Posterior cingulate gyrus (tissue), 11 donors: ENCODE measurements at regions not wholly inside any gene's neighbourhood (a gene's known extent, or its start where the extent isn't known, plus 50 kb on each side); places are given as distances from the start of the nearest gene placed in this dataset.
A peak's percentile ranks its signal among the peaks of the same experiment; 100 is the strongest.
"Not testable (repeated sequence)": the region's sequence is repeated elsewhere in the genome, so short reads cannot be mapped to it uniquely, and the experiment has no call there.

Source experiments
- DNase-seq, 10 donors: peaks; one replicate each; pipeline versions ENCODE4 v3.0.0 to v3.0.0-alpha.2; 2020 to 2021; ENCODE audit warnings: mixed read lengths in 3 of 10
- intact Hi-C: fragments of 100-400 bp; cut with DNase I; formaldehyde crosslinking; loops from one replicate; pipeline ENCODE4 v1.15.1; 2023

GRCh38 chr16:59039066-59039720 is 305.1 kb upstream of the GOT2 start:
- intact Hi-C loops = no loop called here
- DNase-seq = no peak

- DNase-seq = no peak
- intact Hi-C loops = no loop called here
Measured at GRCh38 chr16:59030923-59031485, 296.9 kb upstream of the GOT2 start.

- intact Hi-C loops = no loop called here
Measured at GRCh38 chr16:59021751-59022150, 287.6 kb upstream of the GOT2 start.

GRCh38 chr16:59013930-59014329 is 279.8 kb upstream of the GOT2 start:
- DNase-seq = no peak
- intact Hi-C loops = no loop called here

More at GRCh38 chr16:59021751-59022150, 287.6 kb upstream of the GOT2 start:
- no peak for DNase-seq

- intact Hi-C loops = no loop called here
- no peak for DNase-seq
Measured at GRCh38 chr16:58999762-59000161, 265.6 kb upstream of the GOT2 start.

GRCh38 chr16:58992755-58993154 is 258.6 kb upstream of the GOT2 start:
- intact Hi-C loops = not testable (repeated sequence)
- peak in 1 of 10 donors; percentile 21 for DNase-seq

- peak in 2 of 10 donors; percentile 26 to 59 for DNase-seq
- intact Hi-C loops = not testable (repeated sequence)
Measured at GRCh38 chr16:58983181-58983965, 249.3 kb upstream of the GOT2 start.

- intact Hi-C loops = no loop called here
Measured at GRCh38 chr16:58970775-58971174, 236.7 kb upstream of the GOT2 start.

GRCh38 chr16:58963479-58963878 is 229.4 kb upstream of the GOT2 start:
- intact Hi-C loops = no loop called here
- no peak for DNase-seq

More at GRCh38 chr16:58970775-58971174, 236.7 kb upstream of the GOT2 start:
- DNase-seq = no peak

GRCh38 chr16:58962811-58963210 is 228.7 kb upstream of the GOT2 start:
- intact Hi-C loops = no loop called here

GRCh38 chr16:58960484-58960883 is 226.4 kb upstream of the GOT2 start:
- DNase-seq = no peak
- intact Hi-C loops = no loop called here

More at GRCh38 chr16:58962811-58963210, 228.7 kb upstream of the GOT2 start:
- no peak for DNase-seq

GRCh38 chr16:58960034-58960433 is 225.9 kb upstream of the GOT2 start:
- intact Hi-C loops = no loop called here
- no peak for DNase-seq

- no peak for DNase-seq
Measured at GRCh38 chr16:58958749-58959148, 224.6 kb upstream of the GOT2 start.

GRCh38 chr16:58948244-58948643 is 214.1 kb upstream of the GOT2 start:
- no peak for DNase-seq
- intact Hi-C loops = no loop called here

More at GRCh38 chr16:58958749-58959148, 224.6 kb upstream of the GOT2 start:
- intact Hi-C loops = no loop called here

GRCh38 chr16:58940609-58941008 is 206.5 kb upstream of the GOT2 start:
- intact Hi-C loops = no loop called here
- DNase-seq = no peak

GRCh38 chr16:58938811-58939210 is 204.7 kb upstream of the GOT2 start:
- intact Hi-C loops = no loop called here
- DNase-seq = no peak

- intact Hi-C loops = no loop called here
- DNase-seq = no peak
Measured at GRCh38 chr16:58937661-58938060, 203.5 kb upstream of the GOT2 start.

GRCh38 chr16:58933186-58933585 is 199.1 kb upstream of the GOT2 start:
- intact Hi-C loops = no loop called here
- DNase-seq = no peak

- intact Hi-C loops = no loop called here
- no peak for DNase-seq
Measured at GRCh38 chr16:58931436-58931835, 197.3 kb upstream of the GOT2 start.

- DNase-seq = no peak
- intact Hi-C loops = no loop called here
Measured at GRCh38 chr16:58923094-58923493, 189.0 kb upstream of the GOT2 start.

- intact Hi-C loops = no loop called here
- no peak for DNase-seq
Measured at GRCh38 chr16:58913456-58913855, 179.3 kb upstream of the GOT2 start.

GRCh38 chr16:58912571-58912970 is 178.5 kb upstream of the GOT2 start:
- intact Hi-C loops = no loop called here
- DNase-seq = no peak
